HepG2 (cell line): ENCODE measurements at regions not wholly inside any gene's neighbourhood (a gene's known extent, or its start where the extent isn't known, plus 50 kb on each side); places are given as distances from the start of the nearest gene placed in this dataset.

Experiments used
- ATAC-seq: fragments of 200-7000 bp; cut with Tn5 transposase; 3 replicates; pipeline ENCODE4 v1.9.1; 2020; ENCODE audit warnings: mild to moderate bottlenecking, moderate library complexity
- BruUV-seq: library from RNA; stranded (reverse); fragments of 400-500 nt; replicated peaks from 2 replicates; lab custom pipeline; 2021; lab: Mats Ljungman, UMichigan
- CTCF ChIA-PET: fragments of 300-600 bp; formaldehyde crosslinking; extraction: SDS; loops from one replicate; lab custom pipeline; 2021; ENCODE audit warnings: low total read pairs, inconsistent platforms, low intra/inter-chr PET ratio; lab: Yijun Ruan, JAX
- POLR2A ChIA-PET: fragments of 350-600 bp; sonication (Branson Sonifier 250); formaldehyde crosslinking; loops from one replicate; lab custom pipeline; 2020; ENCODE audit warnings: antibody characterized with exemption, inconsistent platforms; lab: Yijun Ruan, JAX
- DNase-seq: peaks from one replicate; pipeline ENCODE4 v3.0.0-alpha.2; 2015; ENCODE audit warnings: low spot score
- FAIRE-seq: peaks from 3 replicates; lab custom pipeline; 2011; peaks lifted over from hg19 to GRCh38; lab: Jason Lieb, UNC
- H2AFZ ChIP-seq: one replicate; pipeline ENCODE4 v1.6.1; 2011; ENCODE audit warnings: low read length, inconsistent platforms
- H3K27ac ChIP-seq: fragments of 300-600 bp; 3 replicates; pipeline ENCODE4 v1.8.0; 2011; ENCODE audit warnings: mixed run types, mild to moderate bottlenecking, mixed read lengths, low read length, inconsistent platforms; ENCODE audit not compliant: insufficient read depth; ENCODE audit errors: extremely low read length
- H3K27me3 ChIP-seq, 2 experiments: fragments of 200-600 bp in 1 of 2; 2 replicates in 1 of 2; 3 replicates in 1 of 2; pipeline versions ENCODE4 v1.6.0 to v1.8.0; 2011; ENCODE audit warnings: low read length in 2 of 2, mild to moderate bottlenecking in 2 of 2, moderate library complexity in 2 of 2, inconsistent platforms in 1 of 2; ENCODE audit not compliant: insufficient read depth in 2 of 2, control insufficient read depth in 1 of 2
- H3K36me3 ChIP-seq, 2 experiments: fragments of 200-600 bp in 1 of 2; replicated peaks in 1 of 2; 2 replicates in 1 of 2; 3 replicates in 1 of 2; pipeline versions ENCODE4 v1.5.1 to v1.8.0; 2011; ENCODE audit warnings: low read length in 2 of 2, inconsistent platforms in 1 of 2; ENCODE audit not compliant: insufficient read depth in 2 of 2, control insufficient read depth in 1 of 2
- H3K4me1 ChIP-seq: 2 replicates; pipeline ENCODE4 v1.5.1; 2012; ENCODE audit warnings: low read length, inconsistent platforms; ENCODE audit not compliant: insufficient read depth
- H3K4me2 ChIP-seq: 2 replicates; pipeline ENCODE4 v1.6.0; 2011; ENCODE audit warnings: low read depth, low read length, inconsistent platforms
- H3K4me3 ChIP-seq, 3 experiments: fragments of 200-600 bp in 1 of 3; sonication (generic), shearing (Covaris generic) in 1 of 3; replicated peaks in 1 of 3; 2 replicates each; pipeline ENCODE4 v1.5.1; 2011 to 2016; ENCODE audit warnings: low read length in 3 of 3, inconsistent platforms in 2 of 3, low read depth in 2 of 3, mild to moderate bottlenecking in 2 of 3, control low read depth in 1 of 3, mixed read lengths in 1 of 3; ENCODE audit not compliant: insufficient read depth in 1 of 3
- H3K79me2 ChIP-seq: one replicate; pipeline ENCODE4 v1.6.1; 2011; ENCODE audit warnings: low read length, inconsistent platforms; ENCODE audit not compliant: insufficient read depth
- H3K9ac ChIP-seq: 2 replicates; pipeline ENCODE4 v1.6.0; 2011; ENCODE audit warnings: mild to moderate bottlenecking, low read depth, low read length, inconsistent platforms; ENCODE audit not compliant: insufficient read depth
- H3K9me3 ChIP-seq: 2 replicates; pipeline ENCODE4 v1.5.1; 2012; ENCODE audit warnings: mild to moderate bottlenecking, low read length
- H4K20me1 ChIP-seq: 2 replicates; pipeline ENCODE4 v1.6.0; 2011; ENCODE audit warnings: inconsistent platforms, mild to moderate bottlenecking, low read length, moderate library complexity; ENCODE audit not compliant: insufficient read depth
- AKAP8 ChIP-seq: sonication (generic); formaldehyde crosslinking; IDR thresholded peaks from 2 replicates; pipeline ENCODE4 v1.5.1; 2020; ENCODE audit warnings: mild to moderate bottlenecking, missing genetic modification reagents
- ATF5 ChIP-seq: sonication (generic); formaldehyde crosslinking; IDR thresholded peaks from 2 replicates; pipeline ENCODE4 v1.4.0; 2020; ENCODE audit warnings: mild to moderate bottlenecking, low read depth, missing genetic modification reagents
- BATF2 ChIP-seq: sonication (generic); formaldehyde crosslinking; IDR thresholded peaks from 2 replicates; pipeline ENCODE4 v1.8.0; 2022; ENCODE audit warnings: mild to moderate bottlenecking, missing genetic modification reagents, moderate library complexity
- CENPX ChIP-seq: sonication (generic); formaldehyde crosslinking; IDR thresholded peaks from 2 replicates; pipeline ENCODE4 v1.9.0; 2021; ENCODE audit warnings: mild to moderate bottlenecking, missing genetic modification reagents, moderate library complexity
- DBP ChIP-seq: sonication (generic); formaldehyde crosslinking; IDR thresholded peaks from 2 replicates; pipeline ENCODE4 v1.4.0; 2020; ENCODE audit warnings: missing genetic modification reagents; ENCODE audit errors: not compliant biosample characterization
- IKZF4 ChIP-seq: sonication (generic); formaldehyde crosslinking; IDR thresholded peaks from 2 replicates; pipeline ENCODE4 v1.5.1; 2020; ENCODE audit warnings: borderline replicate concordance, mild to moderate bottlenecking, low read depth, missing genetic modification reagents; ENCODE audit errors: not compliant biosample characterization
- MIXL1 ChIP-seq: IDR thresholded peaks from 2 replicates; pipeline ENCODE4 v1.6.1; 2016
- NKX3-1 ChIP-seq: sonication (generic); formaldehyde crosslinking; IDR thresholded peaks from 2 replicates; pipeline ENCODE4 v1.5.0; 2020; ENCODE audit warnings: missing genetic modification reagents
- NR2F6 ChIP-seq, 2 experiments: IDR thresholded peaks; 2 replicates each; pipeline ENCODE4 v1.6.1; 2016; ENCODE audit warnings: antibody characterized with exemption in 1 of 2, mild to moderate bottlenecking in 1 of 2
- RAD21 ChIP-seq: fragments of 450-650 bp; formaldehyde crosslinking; IDR thresholded peaks from 2 replicates; pipeline ENCODE4 v1.5.0; 2020; ENCODE audit warnings: mild to moderate bottlenecking
- RBM39 ChIP-seq: fragments of 200-400 bp; formaldehyde crosslinking; IDR thresholded peaks from one replicate; pipeline ENCODE4 v1.6.1; 2018; ENCODE audit warnings: antibody characterized with exemption, mild to moderate bottlenecking, low read depth, low read length; ENCODE audit not compliant: poor library complexity, severe bottlenecking
- SP1 ChIP-seq, 2 experiments: fragments of 450-650 bp in 1 of 2; sonication (generic) in 1 of 2; formaldehyde crosslinking in 1 of 2; IDR thresholded peaks; 2 replicates each; pipeline versions ENCODE4 v1.4.0 to v1.6.1; 2016 to 2020; ENCODE audit warnings: missing genetic modification reagents in 1 of 2
- TARDBP ChIP-seq: sonication (generic); formaldehyde crosslinking; IDR thresholded peaks from 2 replicates; pipeline ENCODE4 v1.8.0; 2022; ENCODE audit warnings: mild to moderate bottlenecking, missing genetic modification reagents
- ZC3H13 ChIP-seq: sonication (generic); formaldehyde crosslinking; IDR thresholded peaks from 2 replicates; pipeline ENCODE4 v1.8.1; 2023; ENCODE audit warnings: mild to moderate bottlenecking, missing genetic modification reagents, moderate library complexity
- ZFP1 ChIP-seq: IDR thresholded peaks from 2 replicates; pipeline ENCODE4 v1.6.1; 2016
- ZIK1 ChIP-seq: sonication (generic); formaldehyde crosslinking; IDR thresholded peaks from 2 replicates; pipeline ENCODE4 v1.5.0; 2020; ENCODE audit warnings: mild to moderate bottlenecking, low read depth, missing genetic modification reagents, borderline replicate concordance
- ZNF136 ChIP-seq: sonication (generic); formaldehyde crosslinking; IDR thresholded peaks from 2 replicates; pipeline ENCODE4 v1.8.1; 2022; ENCODE audit warnings: low read depth, mild to moderate bottlenecking, moderate library complexity, missing genetic modification reagents
- ZNF337 ChIP-seq: sonication (generic); formaldehyde crosslinking; IDR thresholded peaks from 2 replicates; pipeline ENCODE4 v1.5.1; 2020; ENCODE audit warnings: missing genetic modification reagents, low read depth, mild to moderate bottlenecking, borderline replicate concordance
- ZNF382 ChIP-seq: sonication (generic); formaldehyde crosslinking; IDR thresholded peaks from 2 replicates; pipeline ENCODE4 v1.5.0; 2020; ENCODE audit warnings: missing genetic modification reagents, mild to moderate bottlenecking, borderline replicate concordance
- ZNF768 ChIP-seq: sonication (generic); formaldehyde crosslinking; IDR thresholded peaks from 2 replicates; pipeline ENCODE4 v1.4.0; 2020; ENCODE audit warnings: missing genetic modification reagents
- WGBS: methylation state at CpG from one replicate; pipeline ENCODE4 v1.1.6; 2017; ENCODE audit warnings: low lambda C conversion rate; 5-methylcytosine and 5-hydroxymethylcytosine counted together
- in situ Hi-C: cut with HindIII; loops from 2 replicates; pipeline ENCODE4 v1.10.0; 2017; ENCODE audit warnings: low pct_unique_long_range_greater_than_20kb; ENCODE audit not compliant: extremely low pct_ligation_motif_present
- intact Hi-C: fragments of 100-400 bp; cut with micrococcal nuclease; formaldehyde crosslinking; loops from one replicate; pipeline ENCODE4 v1.10.0; 2022; ENCODE audit not compliant: unreplicated experiment

GRCh38 chr20:24784607-24785006 lies 164.5 kb upstream of the CST7 start:
- FAIRE-seq = no peak
- BruUV-seq = no TSS peak
- H3K36me3 ChIP-seq = no peaks in the 10 kb centered on the region
- CTCF ChIA-PET = interaction anchor here (1.4 kb wide), 1 partner anchor 134 kb away, joined by 7 read pairs; no protein-coding TSS in a partner anchor
- H3K4me1 ChIP-seq = no peaks in the 10 kb centered on the region
- no peaks in the 10 kb centered on the region for H4K20me1 ChIP-seq
- no peak for ATAC-seq
- no peaks in the 10 kb centered on the region for H3K79me2 ChIP-seq
- H3K27ac ChIP-seq = no peak overlapping the region
- H3K4me2 ChIP-seq = no peak overlapping the region
- WGBS = 10% methylated on average over 2 of the region's 2 CpGs
- intact Hi-C loops = loop anchor here (1.0 to 5.0 kb wide), 2 partner anchors 134 to 847 kb away; no protein-coding TSS in a partner anchor
- POLR2A ChIA-PET = no interaction called here
- in situ Hi-C loops = loop anchor here (5.0 kb wide), 1 partner anchor 133 kb away; no protein-coding TSS in a partner anchor
- H2AFZ ChIP-seq = no peak overlapping the region
- peaks cover 3 to 9% of the 10 kb centered on the region in 2 experiments; a peak in 2 of 5 replicates for H3K27me3 ChIP-seq
- no peaks in the 10 kb centered on the region for H3K9me3 ChIP-seq
- no peak for DNase-seq
- H3K9ac ChIP-seq = no peak overlapping the region
- TF ChIP-seq AKAP8 (no peak), RAD21 (CRISPR knock-in tag) (no peak), ZNF337 (CRISPR knock-in tag) (no peak), DBP (CRISPR knock-in tag) (no peak), ATF5 (no peak), TARDBP (no peak), ZNF768 (CRISPR knock-in tag) (no peak), RBM39 (no peak), ZC3H13 (CRISPR knock-in tag) (no peak), CENPX (CRISPR knock-in tag) (no peak), ZNF136 (CRISPR knock-in tag) (no peak), ZFP1 (CRISPR knock-in tag) (no peak), IKZF4 (no peak), SP1 (IDR thresholded peaks at IDR 0.05) (no peak), SP1 (CRISPR knock-in tag; IDR thresholded peaks at IDR 0.05) (no peak), ZNF382 (CRISPR knock-in tag) (no peak), ZIK1 (CRISPR knock-in tag) (no peak), NKX3-1 (CRISPR knock-in tag) (no peak), NR2F6 (IDR thresholded peaks at IDR 0.05) (no peak), NR2F6 (CRISPR knock-in tag; IDR thresholded peaks at IDR 0.05) (no peak), MIXL1 (no peak), BATF2 (CRISPR knock-in tag) (no peak)
- H3K4me3 ChIP-seq = no peak overlapping the region
